ENCODE measurements at regions not wholly inside any gene's neighbourhood (a gene's known extent, or its start where the extent isn't known, plus 50 kb on each side); places are given as distances from the start of the nearest gene placed in this dataset.

GRCh38 chr4:157754410-157754809 lies 418.4 kb downstream of the GASK1B start:
- TF ChIP-seq CTCF (IDR thresholded peaks at IDR 0.05; ENCODE audit: low read depth, low read length) (no peak), EZH2phosphoT487 (IDR thresholded peaks at IDR 0.05; ENCODE audit: low read depth) (no peak)
